ENCODE measurements at regions not wholly inside any gene's neighbourhood (a gene's known extent, or its start where the extent isn't known, plus 50 kb on each side); places are given as distances from the start of the nearest gene placed in this dataset.
"Not testable (repeated sequence)": the region's sequence is repeated elsewhere in the genome, so short reads cannot be mapped to it uniquely, and the experiment has no call there.

- Histone ChIP-seq H3K27me3 (no peaks in the 10 kb centered on the region), H3K36me3 (no peaks in the 10 kb centered on the region), H3K27ac (no peak overlapping the region), H3K4me1 (ENCODE audit: insufficient read depth) (no peaks in the 10 kb centered on the region), H3K4me3 (no peak overlapping the region), H3K9me3 (no peaks in the 10 kb centered on the region)
- intact Hi-C loops (cut with DNase I), result no loop called here
- 16 to 46% (median 29%) methylated on average over 44 of the region's 44 CpGs for WGBS, 3 donors
- DNase-seq, result peak; percentile 42 to 85 (median 62)
- TF ChIP-seq EP300 (IDR thresholded peaks at IDR 0.05) (no peak), POLR2A (IDR thresholded peaks at IDR 0.05) (no peak), CTCF (IDR thresholded peaks at IDR 0.05) (no peak)
These were observed 331.9 kb upstream of the NUPR2 start for GRCh38 chr7:56447864-56448693.

- H3K4me3 ChIP-seq; intact Hi-C loops (cut with DNase I); DNase-seq; H3K27me3 ChIP-seq; H3K27ac ChIP-seq; H3K36me3 ChIP-seq; H3K9me3 ChIP-seq; H3K4me1 ChIP-seq (ENCODE audit: insufficient read depth): not testable (repeated sequence)
- 84 to 93% (median 93%) methylated on average over 1 of the region's 1 CpG for WGBS, 3 donors
These were observed 304.3 kb upstream of the NUPR2 start for GRCh38 chr7:56420528-56420927.

GRCh38 chr7:56375173-56375572, 259.0 kb upstream of the NUPR2 start:
- DNase-seq, result no peak
- WGBS, 3 donors, result 78 to 84% (median 83%) methylated on average over 18 of the region's 18 CpGs
- intact Hi-C loops (cut with DNase I), result no loop called here

GRCh38 chr7:56374666-56375065, 258.4 kb upstream of the NUPR2 start:
- intact Hi-C loops (cut with DNase I); H3K27me3 ChIP-seq; H3K9me3 ChIP-seq; H3K27ac ChIP-seq; H3K4me1 ChIP-seq (ENCODE audit: insufficient read depth); H3K4me3 ChIP-seq; H3K36me3 ChIP-seq; DNase-seq: not testable (repeated sequence)
- WGBS, 3 donors, result 93 to 96% (median 94%) methylated on average over 22 to 23 of the region's 25 CpGs

More at GRCh38 chr7:56375173-56375572, 259.0 kb upstream of the NUPR2 start:
- Histone ChIP-seq H3K9me3 (peaks cover 0 to 4% of the 10 kb centered on the region in 2 donors), H3K27ac (no peak overlapping the region), H3K27me3 (no peaks in the 10 kb centered on the region), H3K36me3 (no peaks in the 10 kb centered on the region), H3K4me1 (ENCODE audit: insufficient read depth) (no peaks in the 10 kb centered on the region), H3K4me3 (no peak overlapping the region)
- TF ChIP-seq CTCF (IDR thresholded peaks at IDR 0.05) (no peak), EP300 (IDR thresholded peaks at IDR 0.05) (no peak), POLR2A (IDR thresholded peaks at IDR 0.05) (no peak)

GRCh38 chr7:56373314-56373713, 257.1 kb upstream of the NUPR2 start:
- H3K36me3 ChIP-seq, H3K4me3 ChIP-seq: not testable (repeated sequence)

GRCh38 chr7:56371792-56372191, 255.6 kb upstream of the NUPR2 start:
- H3K27me3 ChIP-seq; H3K4me1 ChIP-seq (ENCODE audit: insufficient read depth); H3K36me3 ChIP-seq; intact Hi-C loops (cut with DNase I); H3K4me3 ChIP-seq; H3K27ac ChIP-seq; H3K9me3 ChIP-seq: not testable (repeated sequence)
- DNase-seq, result peak; percentile 24 to 83 (median 54)
- WGBS, 3 donors, result 91 to 93% (median 93%) methylated on average over 15 to 23 of the region's 27 CpGs

More at GRCh38 chr7:56373314-56373713, 257.1 kb upstream of the NUPR2 start:
- H3K9me3 ChIP-seq; H3K27ac ChIP-seq; H3K4me1 ChIP-seq (ENCODE audit: insufficient read depth); intact Hi-C loops (cut with DNase I); H3K27me3 ChIP-seq: not testable (repeated sequence)
- 94 to 95% (median 95%) methylated on average over 11 to 18 of the region's 24 CpGs for WGBS, 3 donors
- peak in 4 of 5 donors; percentile 73 to 88 (median 80) for DNase-seq

- WGBS, 3 donors, result 84% methylated on average over 7 of the region's 43 CpGs; no CpG with 5 or more reads in 2 of the 3 donors
- H3K4me3 ChIP-seq; H3K4me1 ChIP-seq (ENCODE audit: insufficient read depth); H3K27ac ChIP-seq; intact Hi-C loops (cut with DNase I); H3K36me3 ChIP-seq; H3K27me3 ChIP-seq; H3K9me3 ChIP-seq; DNase-seq: not testable (repeated sequence)
These were observed 254.1 kb upstream of the NUPR2 start for GRCh38 chr7:56370208-56370872.

GRCh38 chr7:56367914-56368313, 251.7 kb upstream of the NUPR2 start:
- H3K9me3 ChIP-seq; H3K27me3 ChIP-seq; H3K4me1 ChIP-seq (ENCODE audit: insufficient read depth); H3K36me3 ChIP-seq; intact Hi-C loops (cut with DNase I); H3K4me3 ChIP-seq; DNase-seq; H3K27ac ChIP-seq: not testable (repeated sequence)
- WGBS, 3 donors, result 95 to 100% (median 96%) methylated on average over 1 to 19 of the region's 19 CpGs

- H3K36me3 ChIP-seq; H3K4me3 ChIP-seq; H3K27ac ChIP-seq; H3K27me3 ChIP-seq; H3K4me1 ChIP-seq (ENCODE audit: insufficient read depth); H3K9me3 ChIP-seq; intact Hi-C loops (cut with DNase I): not testable (repeated sequence)
- DNase-seq, result peak in 3 of 5 donors; percentile 30 to 46 (median 43)
- WGBS, 3 donors, result 89 to 92% (median 90%) methylated on average over 23 to 24 of the region's 24 CpGs
These were observed 251.2 kb upstream of the NUPR2 start for GRCh38 chr7:56367411-56367810.
